ENCODE measurements at regions not wholly inside any gene's neighbourhood (a gene's known extent, or its start where the extent isn't known, plus 50 kb on each side); places are given as distances from the start of the nearest gene placed in this dataset.

- no peaks in the 10 kb centered on the region for H3K9me3 ChIP-seq
- H3K4me3 ChIP-seq = no peak overlapping the region
- ATAC-seq (peak; percentile 89 to 93), DNase-seq (peak; percentile 34 to 70)
- no peaks in the 10 kb centered on the region for H3K27me3 ChIP-seq
- in situ Hi-C loops (cut with MboI; ENCODE audit: low sequenced_read_pairs in 4 of 4) = no loop called here
- TF ChIP-seq POLR2A (IDR thresholded peaks at IDR 0.05) (no peak), CTCF (IDR thresholded peaks at IDR 0.05 in 4 of 5, conservative IDR thresholded peaks at IDR 0.05 in 1 of 5) (no peak)
- intact Hi-C loops (cut with DNase I; ENCODE audit: low total_unique reads) = no loop called here
- H3K27ac ChIP-seq = peak overlapping the region; percentile 30 to 51 (median 36)
- no peaks in the 10 kb centered on the region for H3K36me3 ChIP-seq
- peaks cover 0 to 6% of the 10 kb centered on the region in 2 donors for H3K4me1 ChIP-seq
Measured at GRCh38 chr11:91981995-91982394, 242.6 kb upstream of the FAT3 start.

- H3K27me3 ChIP-seq = no peaks in the 10 kb centered on the region
- in situ Hi-C loops (cut with MboI; ENCODE audit: low sequenced_read_pairs in 4 of 4) = no loop called here
Measured at GRCh38 chr11:91979775-91980174, 244.8 kb upstream of the FAT3 start.

GRCh38 chr11:91978747-91979146 is 245.9 kb upstream of the FAT3 start:
- Histone ChIP-seq H3K27me3 (no peaks in the 10 kb centered on the region), H3K27ac (no peak overlapping the region), H3K9me3 (no peaks in the 10 kb centered on the region), H3K36me3 (no peaks in the 10 kb centered on the region), H3K4me1 (peaks cover 0 to 6% of the 10 kb centered on the region in 2 donors), H3K4me3 (no peak overlapping the region)
- in situ Hi-C loops (cut with MboI; ENCODE audit: low sequenced_read_pairs in 4 of 4) = no loop called here
- intact Hi-C loops (cut with DNase I; ENCODE audit: low total_unique reads) = no loop called here
- ATAC-seq (no peak), DNase-seq (no peak)
- no peak for TF ChIP-seq POLR2A (IDR thresholded peaks at IDR 0.05)
- TF ChIP-seq CTCF (IDR thresholded peaks at IDR 0.05 in 4 of 5, conservative IDR thresholded peaks at IDR 0.05 in 1 of 5) = no peak

More at GRCh38 chr11:91979775-91980174, 244.8 kb upstream of the FAT3 start:
- Histone ChIP-seq H3K4me1 (peaks cover 0 to 6% of the 10 kb centered on the region in 2 donors), H3K36me3 (no peaks in the 10 kb centered on the region), H3K4me3 (no peak overlapping the region), H3K27ac (no peak overlapping the region), H3K9me3 (no peaks in the 10 kb centered on the region)
- DNase-seq (no peak), ATAC-seq (no peak)
- TF ChIP-seq CTCF (IDR thresholded peaks at IDR 0.05 in 4 of 5, conservative IDR thresholded peaks at IDR 0.05 in 1 of 5) = no peak
- TF ChIP-seq POLR2A (IDR thresholded peaks at IDR 0.05) = no peak
- intact Hi-C loops (cut with DNase I; ENCODE audit: low total_unique reads) = no loop called here

- Histone ChIP-seq H3K9me3 (no peaks in the 10 kb centered on the region), H3K4me1 (no peaks in the 10 kb centered on the region), H3K27ac (no peak overlapping the region), H3K27me3 (no peaks in the 10 kb centered on the region), H3K36me3 (no peaks in the 10 kb centered on the region), H3K4me3 (no peak overlapping the region)
- in situ Hi-C loops (cut with MboI; ENCODE audit: low sequenced_read_pairs in 4 of 4) = no loop called here
- ATAC-seq (no peak), DNase-seq (no peak)
- TF ChIP-seq CTCF (IDR thresholded peaks at IDR 0.05 in 4 of 5, conservative IDR thresholded peaks at IDR 0.05 in 1 of 5) = no peak
- no peak for TF ChIP-seq POLR2A (IDR thresholded peaks at IDR 0.05)
- intact Hi-C loops (cut with DNase I; ENCODE audit: low total_unique reads) = no loop called here
Measured at GRCh38 chr11:91972665-91973266, 251.9 kb upstream of the FAT3 start.

DNA sequence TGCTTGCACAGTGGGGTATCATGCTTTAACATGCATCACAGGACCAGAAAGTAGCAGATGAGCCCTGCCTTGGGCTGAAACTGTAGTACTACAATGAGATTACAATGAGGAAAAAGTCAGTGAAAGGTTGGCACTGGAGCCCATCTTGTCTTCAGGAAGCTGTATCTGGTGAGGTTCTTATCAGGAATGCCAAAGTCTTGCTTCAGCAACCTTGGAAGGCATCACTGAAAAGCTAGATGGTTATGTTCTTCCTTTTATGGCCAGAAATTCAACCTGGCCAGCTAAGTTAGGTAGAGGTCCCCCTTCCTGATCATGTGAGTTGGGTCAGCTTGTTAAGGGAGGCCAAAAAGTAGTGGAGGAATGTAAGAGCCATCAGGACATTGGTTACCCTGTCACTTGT is 254.0 kb upstream of the FAT3 start:
- DNase-seq = no peak
- no peaks in the 10 kb centered on the region for H3K27me3 ChIP-seq
- no peaks in the 10 kb centered on the region for H3K4me1 ChIP-seq
- H3K27ac ChIP-seq = no peak overlapping the region
- H3K4me3 ChIP-seq = no peak overlapping the region
- TF ChIP-seq POLR2A (IDR thresholded peaks at IDR 0.05) = no peak
- TF ChIP-seq CTCF (IDR thresholded peaks at IDR 0.05 in 4 of 5, conservative IDR thresholded peaks at IDR 0.05 in 1 of 5) = no peak
- in situ Hi-C loops (cut with MboI; ENCODE audit: low sequenced_read_pairs in 4 of 4) (no loop called here), intact Hi-C loops (cut with DNase I; ENCODE audit: low total_unique reads) (no loop called here)
- H3K9me3 ChIP-seq = no peaks in the 10 kb centered on the region
- H3K36me3 ChIP-seq = no peaks in the 10 kb centered on the region
- ATAC-seq = no peak
